ENCODE measurements at regions not wholly inside any gene's neighbourhood (a gene's known extent, or its start where the extent isn't known, plus 50 kb on each side); places are given as distances from the start of the nearest gene placed in this dataset.
"Not testable (repeated sequence)": the region's sequence is repeated elsewhere in the genome, so short reads cannot be mapped to it uniquely, and the experiment has no call there.

DNA sequence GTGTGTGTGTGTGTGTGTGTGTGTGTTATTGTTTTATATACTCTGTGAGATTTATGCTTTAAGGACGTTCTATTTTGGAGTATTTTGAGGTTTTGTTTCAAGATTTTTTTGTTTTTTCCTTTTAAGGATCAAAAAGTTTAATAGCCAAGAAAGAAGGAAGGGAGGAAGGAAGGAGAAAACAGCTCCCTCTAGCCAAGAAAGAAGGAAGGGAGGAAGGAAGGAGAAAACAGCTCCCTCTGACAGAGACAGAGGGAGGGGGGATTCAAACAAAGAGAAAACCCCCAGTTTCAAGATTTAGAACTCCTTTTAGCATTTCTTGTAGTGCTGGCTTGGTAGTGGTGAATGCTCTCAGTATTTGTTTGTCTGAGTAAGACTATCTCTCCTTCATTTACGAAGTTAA lies 731.8 kb downstream of the ANKRD7 start:
- DNase-seq: not testable (repeated sequence)

- DNase-seq: no peak
Observed at GRCh38 chr7:118969370-118969769, 744.9 kb downstream of the ANKRD7 start.

DNA sequence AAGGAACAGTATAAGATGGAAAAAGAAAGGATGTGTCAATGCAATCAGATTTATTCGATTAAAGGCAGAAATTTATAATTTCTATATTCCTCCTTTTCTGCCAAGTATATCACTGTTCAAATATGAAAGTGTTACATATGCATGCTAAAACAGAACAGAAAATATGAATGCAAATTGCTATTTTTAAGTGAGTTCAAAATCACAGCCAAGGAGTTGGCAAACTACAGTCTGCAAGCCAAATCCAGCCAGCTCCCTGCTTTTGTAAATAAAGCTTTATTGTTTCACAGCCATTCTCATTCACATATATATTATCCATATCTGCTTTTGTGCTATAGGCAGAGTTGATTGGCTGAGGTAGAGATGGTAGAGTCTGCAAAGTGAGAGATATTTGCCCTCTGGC lies 747.2 kb downstream of the ANKRD7 start:
- no peak for DNase-seq

- no peak for DNase-seq
Observed at GRCh38 chr7:118974836-118975235, 750.3 kb downstream of the ANKRD7 start.

- DNase-seq: no peak
Observed at GRCh38 chr7:118995350-118995749, 770.8 kb downstream of the ANKRD7 start.

GRCh38 chr7:119007236-119007635 lies 782.7 kb downstream of the ANKRD7 start:
- no peak for DNase-seq

DNA sequence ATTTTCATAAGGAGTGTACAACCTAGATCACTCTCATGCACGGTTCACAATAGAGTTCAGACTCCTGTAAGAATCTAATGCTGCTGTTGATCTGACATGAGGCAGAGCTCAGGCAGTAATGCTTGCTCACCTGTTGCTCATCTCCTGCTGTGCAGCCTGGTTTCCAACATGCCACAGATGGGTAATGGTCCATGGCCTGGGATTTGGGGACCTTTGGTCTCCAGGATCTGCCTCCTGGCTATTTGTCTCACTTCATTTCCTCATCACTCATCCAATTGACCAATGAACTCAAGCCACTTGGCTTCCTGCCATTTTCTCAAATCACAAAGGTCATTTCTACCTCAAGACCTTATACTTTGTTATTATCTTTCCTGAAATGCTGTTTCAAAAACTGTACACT lies 786.1 kb downstream of the ANKRD7 start:
- no peak for DNase-seq

DNA sequence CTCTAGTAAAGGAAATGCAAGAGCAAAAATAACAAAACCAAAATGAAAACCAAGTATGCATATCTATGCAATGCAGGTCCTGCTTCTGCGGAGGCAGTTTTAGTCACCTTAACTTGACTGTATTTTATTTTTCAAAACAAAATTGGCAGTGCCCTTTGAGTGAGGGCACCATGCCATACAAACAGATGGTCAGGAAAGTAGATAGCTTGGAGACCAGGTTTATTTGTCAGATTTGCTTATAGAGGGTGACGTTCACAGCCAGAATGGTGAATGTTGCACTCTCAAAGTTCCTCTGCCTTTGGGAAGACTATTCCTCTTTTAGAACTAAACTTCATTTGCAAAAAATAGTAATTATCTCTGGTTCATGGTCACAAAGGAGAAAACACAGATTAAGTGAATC lies 801.9 kb downstream of the ANKRD7 start:
- no peak for DNase-seq

- no peak for DNase-seq
Observed at GRCh38 chr7:119028736-119029135, 804.2 kb downstream of the ANKRD7 start.

DNA sequence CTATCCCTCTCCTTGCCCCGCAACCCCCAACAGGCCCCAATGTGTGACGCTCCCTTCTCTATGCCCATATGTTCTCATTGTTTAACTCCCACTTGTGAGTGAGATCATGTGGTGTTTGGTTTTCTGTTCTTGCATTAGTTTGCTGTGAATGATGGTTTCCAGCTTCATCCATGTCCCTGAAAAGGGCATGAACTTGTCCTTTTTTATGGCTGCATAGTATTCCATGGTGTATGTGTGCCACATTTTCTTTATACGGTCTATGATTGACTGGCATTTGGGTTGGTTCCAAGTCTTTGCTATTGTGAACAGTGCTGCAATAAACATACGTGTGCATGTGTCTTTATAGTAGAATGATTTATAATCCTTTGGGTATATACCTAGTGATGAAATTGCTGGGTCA lies 807.6 kb downstream of the ANKRD7 start:
- not testable (repeated sequence) for DNase-seq

DNA sequence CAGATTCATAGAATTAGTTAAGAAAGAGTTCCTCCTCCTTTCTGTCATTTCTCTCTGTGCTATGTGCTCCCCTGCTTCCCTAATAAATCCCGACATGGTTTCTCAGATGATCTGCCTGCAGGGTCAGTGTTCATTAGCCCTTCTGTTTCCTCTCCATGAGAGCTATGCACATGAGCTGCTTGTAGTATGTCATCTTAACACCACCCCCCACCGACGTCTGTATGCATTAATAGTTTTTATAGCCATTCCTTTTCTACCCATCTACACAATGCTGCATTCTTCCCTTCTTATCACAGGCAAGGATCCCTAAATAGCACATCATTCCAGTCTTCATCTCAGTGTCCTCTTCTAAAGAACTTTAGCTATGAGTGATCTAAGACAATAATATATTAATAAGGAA lies 809.1 kb downstream of the ANKRD7 start:
- DNase-seq: no peak

GRCh38 chr7:119037941-119038340 lies 813.4 kb downstream of the ANKRD7 start:
- no peak for DNase-seq

DNA sequence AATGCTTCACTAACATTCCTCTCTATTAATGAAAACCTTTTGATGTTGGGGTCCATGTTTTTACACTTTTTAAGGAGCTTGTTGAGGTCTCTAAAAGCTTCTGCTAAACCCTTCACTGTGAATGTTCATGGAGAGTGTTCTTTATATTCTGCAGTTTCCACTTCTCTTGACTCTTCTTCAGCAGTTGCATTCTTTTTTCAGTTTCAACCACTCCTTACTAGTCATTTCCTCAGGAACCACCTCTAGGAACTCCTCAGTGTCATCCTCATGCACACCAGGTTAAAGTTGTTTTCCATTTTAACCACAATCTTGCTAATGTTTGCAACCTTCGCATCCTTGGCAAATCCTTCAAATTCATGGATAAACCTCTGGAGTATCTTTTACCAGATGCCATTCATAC lies 821.6 kb downstream of the ANKRD7 start:
- DNase-seq: no peak

- no peak for DNase-seq
Observed at GRCh38 chr7:119065966-119066365, 841.5 kb downstream of the ANKRD7 start.

DNA sequence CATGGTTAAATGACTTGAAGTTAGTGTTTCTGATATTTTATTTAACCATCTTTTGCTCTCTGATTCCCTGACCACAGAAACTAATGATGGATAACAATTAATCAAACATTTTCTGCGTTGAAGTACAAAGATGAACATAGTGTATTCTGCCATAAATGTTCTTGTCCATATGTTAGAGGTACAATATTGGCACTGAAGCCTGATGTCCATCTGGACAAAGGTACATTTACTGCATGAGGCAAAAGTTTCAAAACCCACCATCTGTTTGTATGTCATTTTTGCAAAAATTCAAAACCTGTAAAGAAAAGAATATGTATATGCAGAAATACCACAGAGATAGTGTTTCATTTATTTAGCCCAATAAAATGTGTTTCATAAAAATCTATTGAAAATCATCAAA lies 861.5 kb downstream of the ANKRD7 start:
- no peak for DNase-seq

DNA sequence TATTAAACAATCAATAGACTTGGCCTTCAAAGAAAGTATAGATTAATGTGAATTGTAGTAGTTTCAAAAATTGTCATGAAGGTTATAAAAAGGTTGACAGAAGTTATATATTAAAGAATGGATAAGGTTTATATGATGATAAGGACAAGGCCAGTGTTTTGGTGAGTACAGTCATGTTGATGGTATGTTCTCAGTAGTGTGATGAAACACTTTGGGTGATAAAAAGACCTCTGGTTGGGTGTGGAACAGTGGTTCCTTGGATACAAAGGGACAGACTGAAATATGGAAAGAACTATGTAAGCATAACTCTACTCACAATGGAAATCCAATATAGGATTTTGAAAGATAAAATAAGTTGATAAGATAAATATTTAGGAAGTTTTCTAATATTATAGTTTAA lies 866.3 kb downstream of the ANKRD7 start:
- DNase-seq: no peak

DNA sequence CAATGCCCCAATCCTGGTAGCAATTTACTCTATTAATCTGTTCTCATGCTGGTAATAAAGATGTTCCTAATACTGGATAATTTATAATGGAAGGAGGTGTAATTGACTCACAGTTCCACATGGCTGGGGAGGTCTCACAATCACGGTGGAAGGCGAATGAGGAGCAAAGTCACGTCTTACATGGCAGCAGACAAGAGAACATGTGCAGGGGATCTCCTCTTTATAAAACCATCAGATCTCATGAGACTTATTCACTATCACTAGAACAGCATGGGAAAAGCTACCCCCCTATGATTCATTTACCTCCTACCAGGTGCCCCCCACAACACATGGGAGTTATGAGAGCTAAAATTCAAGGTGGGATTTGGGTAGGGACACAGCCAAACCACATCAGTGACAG lies 872.2 kb downstream of the ANKRD7 start:
- no peak for DNase-seq

- DNase-seq: not testable (repeated sequence)
Observed at GRCh38 chr7:119100611-119101258, 876.2 kb downstream of the ANKRD7 start.

- DNase-seq: no peak
Observed at GRCh38 chr7:119102291-119102690, 877.8 kb downstream of the ANKRD7 start.

GRCh38 chr7:119105381-119105780 lies 880.9 kb downstream of the ANKRD7 start:
- DNase-seq: no peak

DNA sequence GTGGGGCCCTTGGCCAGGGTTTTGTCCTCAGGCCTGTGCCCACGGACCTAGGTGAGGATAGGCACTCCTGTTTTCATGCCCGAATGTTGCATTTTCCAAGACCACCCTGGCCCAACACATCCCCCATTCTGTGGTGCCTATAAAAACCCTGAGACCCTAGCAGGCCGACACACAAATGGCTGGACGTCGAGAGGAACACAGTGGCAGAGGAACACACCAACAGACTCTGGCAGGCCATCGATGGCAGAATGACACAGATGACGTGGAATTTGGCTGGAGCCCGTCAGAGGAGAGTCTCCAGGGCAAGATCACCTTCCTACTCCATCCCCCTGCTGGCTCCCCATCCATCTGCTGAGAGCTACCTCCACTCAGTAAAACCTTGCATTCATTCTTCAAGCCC lies 898.8 kb downstream of the ANKRD7 start:
- no peak for DNase-seq

GRCh38 chr7:119127706-119128105 lies 903.2 kb downstream of the ANKRD7 start:
- DNase-seq: no peak

DNA sequence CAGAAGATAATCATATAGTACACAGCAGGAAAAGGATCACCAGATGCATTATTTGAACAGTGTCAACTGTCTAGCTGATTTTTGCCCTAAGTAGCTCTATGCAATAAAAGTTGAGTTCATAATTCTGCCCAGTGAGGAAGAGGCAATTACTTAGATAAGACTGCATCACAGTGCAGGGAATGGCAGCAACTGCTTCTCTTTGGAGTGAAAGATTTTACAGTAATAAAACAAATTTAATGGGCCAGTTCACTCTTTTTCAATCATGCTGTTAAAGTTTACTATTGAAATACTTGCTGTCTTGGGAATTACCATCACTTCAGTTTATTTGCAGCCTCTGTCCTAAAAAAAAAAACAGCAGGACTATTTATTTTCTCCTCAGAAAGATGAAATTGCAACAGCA lies 907.9 kb downstream of the ANKRD7 start:
- no peak for DNase-seq

- no peak for DNase-seq
Observed at GRCh38 chr7:119167431-119167830, 942.9 kb downstream of the ANKRD7 start.

- no peak for DNase-seq
Observed at GRCh38 chr7:119172043-119172442, 947.5 kb downstream of the ANKRD7 start.

All from kidney glomerular epithelial cell (primary cell).